Panc1 (cell line): ENCODE measurements at regions not wholly inside any gene's neighbourhood (a gene's known extent, or its start where the extent isn't known, plus 50 kb on each side); places are given as distances from the start of the nearest gene placed in this dataset.

ENCODE experiments used
- CTCF ChIP-seq: fragments of 450-650 bp; IDR thresholded peaks from 2 replicates; pipeline ENCODE4 v1.5.1; 2017; ENCODE audit warnings: mild to moderate bottlenecking
- POLR2AphosphoS5 ChIP-seq: IDR thresholded peaks from 2 replicates; pipeline ENCODE4 v1.6.1; 2012; ENCODE audit warnings: mild to moderate bottlenecking, low read depth, low read length, moderate library complexity

GRCh38 chr3:18656410-18656809, 231.3 kb upstream of the SATB1 start:
- TF ChIP-seq CTCF (no peak), POLR2AphosphoS5 (no peak)
